Pancreas (tissue), 10 donors: ENCODE measurements at regions not wholly inside any gene's neighbourhood (a gene's known extent, or its start where the extent isn't known, plus 50 kb on each side); places are given as distances from the start of the nearest gene placed in this dataset.

ENCODE experiments used
- ATAC-seq, 4 donors: fragments of 200-7000 bp; cut with Tn5 transposase; one replicate each; pipeline versions ENCODE4 v1.8.0 to v1.9.1; 2020; ENCODE audit warnings: mild to moderate bottlenecking in 4 of 4, moderate library complexity in 4 of 4
- DNase-seq, 6 donors: peaks; one replicate each; pipeline ENCODE4 v3.0.0-alpha.2; 2020
- FAIRE-seq: peaks from 2 replicates; lab custom pipeline; 2012; peaks lifted over from hg19 to GRCh38; lab: Jason Lieb, UNC
- H3K27ac ChIP-seq, 4 donors: fragments of 200-600 bp; sonication (generic); 1 replicate in 3 of 4; 2 replicates in 1 of 4; pipeline versions ENCODE4 v1.5.0 to v1.8.0; 2020
- H3K27me3 ChIP-seq, 4 donors: fragments of 200-600 bp; one replicate each; pipeline ENCODE4 v1.8.0; 2021
- H3K36me3 ChIP-seq, 3 donors: fragments of 200-600 bp; sonication (generic) in 1 of 3; one replicate each; pipeline versions ENCODE4 v1.5.0 to v1.8.0; 2020 to 2021
- H3K4me1 ChIP-seq, 3 donors: fragments of 200-600 bp; one replicate each; pipeline ENCODE4 v1.8.0; 2021
- H3K4me3 ChIP-seq, 4 donors: fragments of 200-600 bp; sonication (generic) in 2 of 4; one replicate each; pipeline versions ENCODE4 v1.5.0 to v1.8.0; 2020 to 2021
- H3K9me3 ChIP-seq, 4 donors: fragments of 200-600 bp; one replicate each; pipeline ENCODE4 v1.8.0; 2021
- WGBS, 2 donors: extraction: QIAGEN DNeasy Blood & Tissue Kit; methylation state at CpG; one replicate each; pipeline ENCODE4 v1.1.7; 2013; 5-methylcytosine and 5-hydroxymethylcytosine counted together
- intact Hi-C, 3 donors: fragments of 100-400 bp; cut with DNase I; formaldehyde crosslinking; loops; one replicate each; pipeline versions ENCODE4 v1.11.1 to v1.14.2; 2022
- TF ChIP-seq, protein P1 (sequence below), 4 donors: fragments of 200-600 bp; sonication (generic) in 3 of 4; IDR thresholded peaks; one replicate each; pipeline versions ENCODE4 v1.5.0 to v1.8.0; 2021; ENCODE audit warnings: antibody characterized with exemption in 4 of 4
- donor health status: healthy with polysubstance abuse.
- donor health status: DM: no; HTN: no; CAD: no; lungs with moderate emphysema.
- donor health status: DM: no; HTN: no; CAD: no.
- donor health status: control.
- donor health status: control.
- donor health status: Bipolar disorder and iron deficiency.
- donor health status: DM: yes; HTN: yes; CAD: no.
- donor health status: DM: no; HTN: no; CAD: no.
- donor health status: DM: no; HTN: no; CAD: no.
- donor health status: DM: yes; HTN: yes; CAD: no.

DNA sequence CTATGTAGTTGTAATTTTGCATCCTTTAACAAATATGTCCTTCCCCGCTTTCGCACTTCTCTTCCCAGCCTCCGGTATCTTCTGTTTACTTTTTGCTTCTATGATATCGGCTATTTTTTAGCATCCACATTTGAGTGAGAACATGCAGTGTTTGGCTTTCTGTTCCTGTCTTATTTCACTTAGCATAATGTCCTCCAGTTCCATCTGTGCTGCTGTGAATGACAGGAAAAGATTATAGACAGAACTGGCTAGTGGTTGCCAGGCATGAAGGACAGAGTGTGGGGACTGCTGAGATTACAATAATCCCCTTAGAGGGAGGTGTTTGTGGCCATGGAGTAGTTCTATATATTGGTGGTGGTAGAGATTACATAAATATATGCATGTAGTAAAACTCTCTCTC is 588.6 kb downstream of the NLGN4X start:
- Histone ChIP-seq H3K27ac (no peak overlapping the region), H3K27me3 (no peaks in the 10 kb centered on the region), H3K4me3 (no peak overlapping the region), H3K4me1 (no peaks in the 10 kb centered on the region), H3K9me3 (no peaks in the 10 kb centered on the region), H3K36me3 (no peaks in the 10 kb centered on the region)
- TF ChIP-seq, protein P1, sequence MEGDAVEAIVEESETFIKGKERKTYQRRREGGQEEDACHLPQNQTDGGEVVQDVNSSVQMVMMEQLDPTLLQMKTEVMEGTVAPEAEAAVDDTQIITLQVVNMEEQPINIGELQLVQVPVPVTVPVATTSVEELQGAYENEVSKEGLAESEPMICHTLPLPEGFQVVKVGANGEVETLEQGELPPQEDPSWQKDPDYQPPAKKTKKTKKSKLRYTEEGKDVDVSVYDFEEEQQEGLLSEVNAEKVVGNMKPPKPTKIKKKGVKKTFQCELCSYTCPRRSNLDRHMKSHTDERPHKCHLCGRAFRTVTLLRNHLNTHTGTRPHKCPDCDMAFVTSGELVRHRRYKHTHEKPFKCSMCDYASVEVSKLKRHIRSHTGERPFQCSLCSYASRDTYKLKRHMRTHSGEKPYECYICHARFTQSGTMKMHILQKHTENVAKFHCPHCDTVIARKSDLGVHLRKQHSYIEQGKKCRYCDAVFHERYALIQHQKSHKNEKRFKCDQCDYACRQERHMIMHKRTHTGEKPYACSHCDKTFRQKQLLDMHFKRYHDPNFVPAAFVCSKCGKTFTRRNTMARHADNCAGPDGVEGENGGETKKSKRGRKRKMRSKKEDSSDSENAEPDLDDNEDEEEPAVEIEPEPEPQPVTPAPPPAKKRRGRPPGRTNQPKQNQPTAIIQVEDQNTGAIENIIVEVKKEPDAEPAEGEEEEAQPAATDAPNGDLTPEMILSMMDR (IDR thresholded peaks at IDR 0.05), result no peak
- FAIRE-seq, result no peak
- WGBS, 2 donors, result 56 to 69% methylated on average over 4 of the region's 4 CpGs
- ATAC-seq, result no peak
- intact Hi-C loops, result no loop called here
- DNase-seq, result no peak

DNA sequence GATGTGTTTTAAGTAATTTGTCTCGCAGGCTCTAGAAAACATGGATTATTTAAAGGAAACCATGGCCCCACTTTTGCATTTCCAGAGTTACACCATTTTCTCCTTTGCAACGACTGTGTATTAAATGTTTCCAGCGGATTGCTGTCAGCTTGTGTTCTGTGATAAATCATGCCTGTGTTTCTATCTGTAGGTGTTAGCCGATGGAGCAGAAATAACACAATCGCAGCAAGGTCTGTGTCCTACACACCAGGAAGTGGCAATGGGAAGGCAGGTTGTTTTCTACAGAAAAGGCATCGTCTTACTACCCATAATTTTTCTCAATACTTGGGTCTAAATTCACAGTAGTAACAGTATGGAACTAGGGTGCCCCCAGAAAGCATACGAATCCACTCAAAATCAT is 590.1 kb downstream of the NLGN4X start:
- WGBS, 2 donors, result 58 to 68% methylated on average over 7 of the region's 7 CpGs
- TF ChIP-seq, protein P1 (IDR thresholded peaks at IDR 0.05), result no peak
- FAIRE-seq (no peak), DNase-seq (no peak), ATAC-seq (no peak)
- no peaks in the 10 kb centered on the region for H3K4me1 ChIP-seq
- H3K27me3 ChIP-seq, result no peaks in the 10 kb centered on the region
- H3K36me3 ChIP-seq, result no peaks in the 10 kb centered on the region
- H3K4me3 ChIP-seq, result no peak overlapping the region
- H3K27ac ChIP-seq, result no peak overlapping the region
- intact Hi-C loops, result no loop called here
- no peaks in the 10 kb centered on the region for H3K9me3 ChIP-seq

DNA sequence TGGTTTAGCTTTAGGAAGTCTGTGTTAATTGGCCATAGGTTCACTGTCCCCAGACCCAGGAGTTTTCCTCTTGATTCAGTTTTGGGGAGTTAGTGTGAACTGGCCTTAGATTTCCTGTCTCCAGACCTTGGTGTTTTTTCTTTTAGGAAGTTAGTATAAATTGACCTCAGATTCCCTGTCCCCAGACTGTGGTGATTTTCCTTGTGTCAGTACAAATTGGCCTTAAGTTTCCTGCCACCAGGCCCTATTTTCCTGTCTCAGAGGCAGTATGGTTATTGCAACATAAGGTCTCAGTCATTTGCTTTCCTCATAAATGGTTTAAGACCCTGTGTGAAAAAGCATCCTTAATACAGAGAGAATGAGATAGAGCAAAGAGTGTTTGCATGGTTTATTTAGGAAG is 595.8 kb downstream of the NLGN4X start:
- intact Hi-C loops, result no loop called here
- Histone ChIP-seq H3K4me3 (no peak overlapping the region), H3K9me3 (no peaks in the 10 kb centered on the region), H3K4me1 (no peaks in the 10 kb centered on the region), H3K36me3 (no peaks in the 10 kb centered on the region), H3K27me3 (peaks cover 0 to 4% (median 0%) of the 10 kb centered on the region in 4 donors), H3K27ac (no peak overlapping the region)
- DNase-seq (no peak), FAIRE-seq (no peak), ATAC-seq (no peak)
- TF ChIP-seq, protein P1 (IDR thresholded peaks at IDR 0.05), result no peak

DNA sequence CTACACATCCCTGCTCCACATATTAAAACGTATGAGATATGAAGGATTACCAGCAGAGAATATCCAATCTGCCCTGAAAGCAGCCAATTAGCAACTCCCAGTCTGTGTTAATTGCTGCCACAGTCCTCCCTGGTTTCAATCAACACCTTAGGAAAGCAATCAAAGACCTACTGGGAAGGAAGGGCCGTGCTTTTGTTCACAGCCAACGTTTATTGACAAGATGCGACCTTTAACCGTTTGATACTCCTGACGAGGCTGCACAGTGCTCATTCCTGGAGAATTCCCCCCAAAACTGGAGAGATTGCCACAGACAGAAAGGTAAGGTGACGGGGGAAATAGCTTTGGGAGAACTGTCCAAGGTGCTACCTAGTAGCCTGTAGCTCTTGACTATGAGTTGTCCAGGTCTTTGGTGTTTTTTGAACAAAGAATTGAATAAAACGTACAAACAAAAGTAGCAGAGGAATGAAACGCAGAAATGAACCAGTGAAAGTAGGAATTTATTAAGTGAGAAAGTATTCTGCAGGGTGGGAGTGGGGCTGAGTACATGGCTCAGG is 596.5 kb downstream of the NLGN4X start:
- FAIRE-seq (no peak), DNase-seq (no peak), ATAC-seq (no peak)
- Histone ChIP-seq H3K27me3 (peaks cover 0 to 4% (median 0%) of the 10 kb centered on the region in 4 donors), H3K9me3 (no peaks in the 10 kb centered on the region), H3K4me1 (no peaks in the 10 kb centered on the region), H3K36me3 (no peaks in the 10 kb centered on the region), H3K27ac (no peak overlapping the region), H3K4me3 (no peak overlapping the region)
- intact Hi-C loops, result no loop called here
- 15 to 21% methylated on average over 9 of the region's 9 CpGs for WGBS, 2 donors
- TF ChIP-seq, protein P1 (IDR thresholded peaks at IDR 0.05), result no peak

DNA sequence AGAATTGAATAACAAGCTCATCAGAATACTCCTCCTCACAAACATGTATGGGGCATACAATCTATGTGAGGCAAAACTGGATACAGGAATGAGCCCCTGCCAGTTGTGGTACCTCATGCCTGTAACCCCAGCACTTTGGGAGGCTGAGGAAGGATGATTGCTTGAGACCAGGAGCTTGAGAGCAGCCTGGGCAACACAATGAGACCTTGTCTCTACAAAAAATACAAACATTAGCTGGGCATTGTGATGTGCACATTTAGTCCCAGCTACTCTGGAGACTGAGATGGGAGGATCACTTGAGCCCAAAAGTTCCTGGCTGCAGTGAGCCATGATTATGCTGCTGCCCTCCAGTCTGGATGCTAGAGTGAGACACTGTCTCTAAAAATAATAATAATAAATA is 611.0 kb downstream of the NLGN4X start:
- ATAC-seq (no peak), DNase-seq (no peak), FAIRE-seq (no peak)
- H3K4me1 ChIP-seq, result no peaks in the 10 kb centered on the region
- intact Hi-C loops, result no loop called here
- TF ChIP-seq, protein P1 (IDR thresholded peaks at IDR 0.05), result no peak
- no peak overlapping the region for H3K4me3 ChIP-seq
- H3K27me3 ChIP-seq, result no peaks in the 10 kb centered on the region
- H3K9me3 ChIP-seq, result no peaks in the 10 kb centered on the region
- H3K36me3 ChIP-seq, result no peaks in the 10 kb centered on the region
- no peak overlapping the region for H3K27ac ChIP-seq
